ENCODE measurements at regions not wholly inside any gene's neighbourhood (a gene's known extent, or its start where the extent isn't known, plus 50 kb on each side); places are given as distances from the start of the nearest gene placed in this dataset.

DNA sequence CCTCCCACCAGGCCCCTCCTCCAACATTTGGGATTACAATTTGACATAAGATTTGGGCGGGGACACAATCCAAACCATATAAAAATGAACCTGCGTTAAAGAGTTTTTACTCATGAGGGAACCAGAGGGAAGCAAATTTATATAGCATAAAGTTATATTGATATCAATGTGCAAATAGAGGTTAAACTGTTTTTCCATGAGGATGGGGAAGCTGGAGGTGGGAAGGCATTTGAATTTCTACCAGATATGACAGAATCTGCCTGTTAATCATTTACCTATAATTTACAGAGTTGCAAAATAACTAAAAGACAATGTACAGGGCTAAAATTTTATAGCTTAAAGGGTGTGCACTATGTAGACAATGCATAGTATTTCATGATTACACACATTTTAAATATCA lies 322.0 kb upstream of the FKBP1C start:
- Histone ChIP-seq H3K27me3 (ENCODE audit: low read depth, low read length) (no peaks in the 10 kb centered on the region), H3K27ac (ENCODE audit: low read length) (no peak overlapping the region), H3K4me2 (ENCODE audit: low read length) (no peak overlapping the region), H3K9ac (ENCODE audit: low read length) (no peak overlapping the region), H4K20me1 (ENCODE audit: insufficient read depth, low read length) (no peaks in the 10 kb centered on the region), H3K36me3 (replicated peaks; ENCODE audit: low read depth, low read length) (no peaks in the 10 kb centered on the region), H3K79me2 (ENCODE audit: low read length) (no peaks in the 10 kb centered on the region), H3K9me3 (ENCODE audit: insufficient read depth, low read length) (0 out of 2 replicates have a peak, but pooled peaks cover 6% of the 10 kb centered on the region), H2AFZ (ENCODE audit: low read depth, low read length) (no peak overlapping the region), H3K4me1 (ENCODE audit: low read length) (no peaks in the 10 kb centered on the region), H3K4me3 (ENCODE audit: low read length) (no peak overlapping the region)
- TF ChIP-seq, protein P1, sequence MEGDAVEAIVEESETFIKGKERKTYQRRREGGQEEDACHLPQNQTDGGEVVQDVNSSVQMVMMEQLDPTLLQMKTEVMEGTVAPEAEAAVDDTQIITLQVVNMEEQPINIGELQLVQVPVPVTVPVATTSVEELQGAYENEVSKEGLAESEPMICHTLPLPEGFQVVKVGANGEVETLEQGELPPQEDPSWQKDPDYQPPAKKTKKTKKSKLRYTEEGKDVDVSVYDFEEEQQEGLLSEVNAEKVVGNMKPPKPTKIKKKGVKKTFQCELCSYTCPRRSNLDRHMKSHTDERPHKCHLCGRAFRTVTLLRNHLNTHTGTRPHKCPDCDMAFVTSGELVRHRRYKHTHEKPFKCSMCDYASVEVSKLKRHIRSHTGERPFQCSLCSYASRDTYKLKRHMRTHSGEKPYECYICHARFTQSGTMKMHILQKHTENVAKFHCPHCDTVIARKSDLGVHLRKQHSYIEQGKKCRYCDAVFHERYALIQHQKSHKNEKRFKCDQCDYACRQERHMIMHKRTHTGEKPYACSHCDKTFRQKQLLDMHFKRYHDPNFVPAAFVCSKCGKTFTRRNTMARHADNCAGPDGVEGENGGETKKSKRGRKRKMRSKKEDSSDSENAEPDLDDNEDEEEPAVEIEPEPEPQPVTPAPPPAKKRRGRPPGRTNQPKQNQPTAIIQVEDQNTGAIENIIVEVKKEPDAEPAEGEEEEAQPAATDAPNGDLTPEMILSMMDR (IDR thresholded peaks at IDR 0.05; ENCODE audit: low read depth, low read length) = no peak
- no peak for TF ChIP-seq EZH2phosphoT487 (IDR thresholded peaks at IDR 0.05; ENCODE audit: low read depth)

DNA sequence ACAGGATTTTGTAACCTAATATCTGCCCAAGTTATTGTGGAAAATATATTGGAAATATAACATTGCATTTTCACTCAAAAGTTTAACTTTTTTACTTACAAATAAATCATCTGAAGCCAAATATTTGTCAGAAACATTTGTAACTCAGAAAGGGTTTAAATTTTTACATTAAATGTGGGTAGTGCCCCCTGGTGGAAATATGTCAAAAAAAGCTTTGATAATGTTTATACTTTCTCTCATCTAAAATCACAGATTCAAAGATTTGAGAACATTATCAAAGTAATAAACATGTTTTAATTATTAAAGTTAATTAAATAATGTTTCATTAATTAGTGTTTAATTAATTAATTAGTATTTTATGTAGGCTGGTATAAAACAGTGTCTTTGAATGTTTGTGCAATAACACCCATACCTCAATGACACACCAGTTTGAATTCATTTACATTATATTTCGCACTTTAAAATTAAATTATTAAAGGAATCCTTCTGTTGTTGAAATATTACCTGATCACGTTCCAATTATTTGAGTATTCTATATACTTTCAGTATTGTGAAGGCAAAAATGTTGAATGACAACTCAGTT lies 320.1 kb upstream of the FKBP1C start:
- H3K4me2 ChIP-seq (ENCODE audit: low read length) = no peak overlapping the region
- H2AFZ ChIP-seq (ENCODE audit: low read depth, low read length) = no peak overlapping the region
- H3K27ac ChIP-seq (ENCODE audit: low read length) = no peak overlapping the region
- 0 out of 2 replicates have a peak, but pooled peaks cover 6% of the 10 kb centered on the region for H3K9me3 ChIP-seq (ENCODE audit: insufficient read depth, low read length)
- H3K4me1 ChIP-seq (ENCODE audit: low read length) = peaks cover 6% of the 10 kb centered on the region
- H3K36me3 ChIP-seq (replicated peaks; ENCODE audit: low read depth, low read length) = no peaks in the 10 kb centered on the region
- no peaks in the 10 kb centered on the region for H3K79me2 ChIP-seq (ENCODE audit: low read length)
- H3K27me3 ChIP-seq (ENCODE audit: low read depth, low read length) = no peaks in the 10 kb centered on the region
- no peaks in the 10 kb centered on the region for H4K20me1 ChIP-seq (ENCODE audit: insufficient read depth, low read length)
- no peak overlapping the region for H3K9ac ChIP-seq (ENCODE audit: low read length)
- TF ChIP-seq EZH2phosphoT487 (IDR thresholded peaks at IDR 0.05; ENCODE audit: low read depth) = no peak
- TF ChIP-seq, protein P1 (IDR thresholded peaks at IDR 0.05; ENCODE audit: low read depth, low read length) = peak; percentile 66
- H3K4me3 ChIP-seq (ENCODE audit: low read length) = no peak overlapping the region

DNA sequence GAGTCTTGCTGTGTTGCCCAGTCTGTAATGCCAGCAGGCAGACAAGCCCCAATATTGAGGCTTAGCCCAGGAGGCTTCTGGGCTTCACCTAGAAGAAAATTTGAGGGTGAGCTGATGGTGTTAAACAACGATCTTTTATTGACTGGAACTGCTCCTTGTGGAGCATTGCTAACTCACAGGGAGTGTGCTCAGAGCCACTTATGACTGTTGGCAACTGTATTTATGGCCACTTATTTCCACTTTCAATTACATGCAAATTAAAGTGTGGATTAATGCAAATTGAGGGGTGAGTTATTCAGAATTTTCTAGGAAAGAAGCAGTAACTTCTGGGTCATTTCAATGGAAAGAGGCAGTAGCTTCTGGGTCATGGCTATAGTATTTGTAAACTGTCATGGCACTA lies 317.2 kb upstream of the FKBP1C start:
- Histone ChIP-seq H4K20me1 (ENCODE audit: insufficient read depth, low read length) (no peaks in the 10 kb centered on the region), H3K9ac (ENCODE audit: low read length) (no peak overlapping the region), H3K4me2 (ENCODE audit: low read length) (no peak overlapping the region), H3K4me1 (ENCODE audit: low read length) (peaks cover 6% of the 10 kb centered on the region), H2AFZ (ENCODE audit: low read depth, low read length) (no peak overlapping the region), H3K9me3 (ENCODE audit: insufficient read depth, low read length) (0 out of 2 replicates have a peak, but pooled peaks cover 6% of the 10 kb centered on the region), H3K4me3 (ENCODE audit: low read length) (no peak overlapping the region), H3K36me3 (replicated peaks; ENCODE audit: low read depth, low read length) (no peaks in the 10 kb centered on the region), H3K27ac (ENCODE audit: low read length) (no peak overlapping the region), H3K27me3 (ENCODE audit: low read depth, low read length) (no peaks in the 10 kb centered on the region), H3K79me2 (ENCODE audit: low read length) (no peaks in the 10 kb centered on the region)
- TF ChIP-seq EZH2phosphoT487 (IDR thresholded peaks at IDR 0.05; ENCODE audit: low read depth) = no peak
- TF ChIP-seq, protein P1 (IDR thresholded peaks at IDR 0.05; ENCODE audit: low read depth, low read length) = no peak

DNA sequence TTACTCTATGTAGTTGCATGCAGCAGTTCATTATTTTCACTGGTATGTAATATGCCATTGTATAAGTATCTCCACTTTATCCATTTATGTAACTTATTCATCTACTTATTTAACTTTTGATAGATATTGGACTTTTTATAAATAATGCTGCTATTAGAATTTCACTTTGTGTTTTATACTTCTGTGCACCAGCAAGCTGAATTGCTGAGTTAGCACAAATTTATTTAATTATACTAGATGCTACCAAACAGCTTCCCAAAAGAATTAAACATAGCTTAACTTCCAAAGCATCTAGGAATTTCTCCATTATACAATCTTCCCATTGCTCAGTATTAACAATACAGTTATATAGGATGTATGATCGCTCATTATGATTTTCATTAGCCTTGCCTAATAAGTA lies 308.0 kb upstream of the FKBP1C start:
- TF ChIP-seq, protein P1 (IDR thresholded peaks at IDR 0.05; ENCODE audit: low read depth, low read length) = no peak
- no peak for TF ChIP-seq EZH2phosphoT487 (IDR thresholded peaks at IDR 0.05; ENCODE audit: low read depth)
- H3K27ac ChIP-seq (ENCODE audit: low read length) = no peak overlapping the region
- no peaks in the 10 kb centered on the region for H4K20me1 ChIP-seq (ENCODE audit: insufficient read depth, low read length)
- H3K9ac ChIP-seq (ENCODE audit: low read length) = no peak overlapping the region
- no peaks in the 10 kb centered on the region for H3K79me2 ChIP-seq (ENCODE audit: low read length)
- H3K4me2 ChIP-seq (ENCODE audit: low read length) = no peak overlapping the region
- H2AFZ ChIP-seq (ENCODE audit: low read depth, low read length) = no peak overlapping the region
- no peak overlapping the region for H3K4me3 ChIP-seq (ENCODE audit: low read length)
- H3K9me3 ChIP-seq (ENCODE audit: insufficient read depth, low read length) = no peaks in the 10 kb centered on the region
- H3K27me3 ChIP-seq (ENCODE audit: low read depth, low read length) = no peaks in the 10 kb centered on the region
- no peaks in the 10 kb centered on the region for H3K4me1 ChIP-seq (ENCODE audit: low read length)
- H3K36me3 ChIP-seq (replicated peaks; ENCODE audit: low read depth, low read length) = no peaks in the 10 kb centered on the region

Data from OCI-LY3 (cell line).